ENCODE measurements at regions not wholly inside any gene's neighbourhood (a gene's known extent, or its start where the extent isn't known, plus 50 kb on each side); places are given as distances from the start of the nearest gene placed in this dataset.

DNA sequence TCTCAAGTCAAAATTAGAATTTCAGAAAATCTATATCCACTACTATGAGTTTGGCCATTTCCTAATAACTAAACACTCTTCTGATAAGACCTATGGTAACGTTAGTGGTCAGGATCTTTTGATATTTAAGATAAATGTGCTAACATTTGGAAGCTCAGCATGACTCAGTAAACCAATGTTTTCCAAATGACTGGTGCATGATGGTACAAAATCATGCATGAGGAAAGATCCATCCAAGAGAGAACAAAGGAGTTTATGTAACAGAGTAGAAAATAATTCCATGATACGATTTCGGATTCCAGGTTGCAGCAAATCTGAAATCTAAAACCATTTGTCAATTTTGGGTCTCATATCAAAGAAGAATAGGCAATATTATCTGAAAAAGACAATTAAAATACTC, 279.2 kb downstream of the NSG2 start:
- TF ChIP-seq, protein P1, sequence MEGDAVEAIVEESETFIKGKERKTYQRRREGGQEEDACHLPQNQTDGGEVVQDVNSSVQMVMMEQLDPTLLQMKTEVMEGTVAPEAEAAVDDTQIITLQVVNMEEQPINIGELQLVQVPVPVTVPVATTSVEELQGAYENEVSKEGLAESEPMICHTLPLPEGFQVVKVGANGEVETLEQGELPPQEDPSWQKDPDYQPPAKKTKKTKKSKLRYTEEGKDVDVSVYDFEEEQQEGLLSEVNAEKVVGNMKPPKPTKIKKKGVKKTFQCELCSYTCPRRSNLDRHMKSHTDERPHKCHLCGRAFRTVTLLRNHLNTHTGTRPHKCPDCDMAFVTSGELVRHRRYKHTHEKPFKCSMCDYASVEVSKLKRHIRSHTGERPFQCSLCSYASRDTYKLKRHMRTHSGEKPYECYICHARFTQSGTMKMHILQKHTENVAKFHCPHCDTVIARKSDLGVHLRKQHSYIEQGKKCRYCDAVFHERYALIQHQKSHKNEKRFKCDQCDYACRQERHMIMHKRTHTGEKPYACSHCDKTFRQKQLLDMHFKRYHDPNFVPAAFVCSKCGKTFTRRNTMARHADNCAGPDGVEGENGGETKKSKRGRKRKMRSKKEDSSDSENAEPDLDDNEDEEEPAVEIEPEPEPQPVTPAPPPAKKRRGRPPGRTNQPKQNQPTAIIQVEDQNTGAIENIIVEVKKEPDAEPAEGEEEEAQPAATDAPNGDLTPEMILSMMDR (conservative IDR thresholded peaks at IDR 0.05; ENCODE audit: low read length), result no peak
- no peak for TF ChIP-seq EZH2phosphoT487 (IDR thresholded peaks at IDR 0.05; ENCODE audit: borderline replicate concordance)

Data from Loucy (cell line).